GM19240 (cell line): ENCODE measurements at regions not wholly inside any gene's neighbourhood (a gene's known extent, or its start where the extent isn't known, plus 50 kb on each side); places are given as distances from the start of the nearest gene placed in this dataset.

Experiments
- DNase-seq: peaks from one replicate; pipeline ENCODE4 v3.0.0; 2011; ENCODE audit warnings: low spot score; ENCODE audit not compliant: insufficient read length

DNA sequence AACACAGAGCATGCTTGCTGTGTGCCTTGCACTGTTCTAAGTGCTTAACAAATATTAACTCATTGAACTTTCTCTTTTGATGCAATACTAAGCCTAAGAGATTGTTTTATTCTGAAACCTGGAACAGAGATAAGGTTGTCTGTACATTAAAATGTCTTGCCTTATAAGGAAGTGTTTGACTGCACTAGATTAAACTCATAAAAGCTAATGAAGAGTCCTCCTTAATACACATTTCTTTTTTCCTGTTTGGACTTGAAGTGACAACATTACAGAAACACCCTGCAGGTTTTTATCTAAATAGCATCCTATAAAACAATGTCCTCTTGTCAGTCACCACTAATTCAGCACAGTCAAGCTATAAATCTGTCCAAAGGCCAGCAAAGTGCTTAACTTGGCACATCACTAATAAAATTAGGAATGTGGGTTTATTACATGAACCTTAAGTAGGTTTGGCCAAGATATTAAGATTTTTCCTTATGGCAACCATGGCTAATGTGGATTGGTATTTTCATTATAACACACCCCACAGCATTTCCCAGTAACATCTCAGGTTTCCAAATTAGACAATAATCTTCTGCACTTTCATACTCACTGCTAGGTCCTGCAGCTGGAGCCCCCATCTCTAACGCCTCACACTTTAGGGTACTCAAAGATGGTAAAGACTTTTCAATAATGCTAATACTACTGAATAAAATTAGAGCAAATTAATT lies 389.7 kb downstream of the LMO4 start:
- DNase-seq: no peak

- DNase-seq: no peak
These were observed 391.0 kb downstream of the LMO4 start for GRCh38 chr1:87719658-87720057.

DNA sequence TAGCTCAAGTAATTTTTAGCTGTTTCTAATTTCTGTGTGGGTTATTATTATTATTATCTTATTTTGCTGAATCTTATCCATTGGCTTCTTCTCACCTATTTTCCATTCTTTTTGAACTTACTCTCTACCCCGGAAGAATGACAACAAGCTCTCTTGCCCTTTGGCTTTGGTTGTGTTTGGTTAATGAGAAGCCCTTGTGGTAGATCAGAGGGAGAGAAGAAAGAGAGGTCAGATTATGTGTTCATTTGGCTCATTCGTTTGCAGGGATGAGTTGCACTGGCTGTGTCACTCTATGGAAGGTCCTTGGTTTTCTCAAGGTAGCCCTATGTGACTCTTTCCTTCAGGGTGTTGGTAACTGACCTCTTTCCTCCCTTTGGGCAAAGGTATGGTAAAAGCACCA lies 391.9 kb downstream of the LMO4 start:
- no peak for DNase-seq

DNA sequence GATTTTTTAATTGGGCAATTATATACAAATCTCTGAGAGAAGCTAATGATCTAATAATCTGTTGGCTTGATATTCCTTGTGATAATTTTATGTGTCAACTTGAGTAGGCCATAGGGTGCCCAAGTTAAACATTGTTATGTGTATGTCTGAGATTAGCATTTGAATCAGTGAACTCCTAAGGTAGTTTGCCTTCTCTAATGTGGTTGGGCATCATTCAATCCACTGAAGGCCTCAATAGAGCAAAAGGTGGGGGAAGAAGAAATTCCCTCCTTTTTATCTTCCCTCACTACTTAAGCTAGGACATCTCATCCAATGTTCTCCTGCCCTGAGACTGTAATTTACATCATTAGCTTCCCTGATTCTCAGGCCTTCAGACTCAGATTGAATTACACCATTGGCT lies 394.5 kb downstream of the LMO4 start:
- DNase-seq: no peak

DNA sequence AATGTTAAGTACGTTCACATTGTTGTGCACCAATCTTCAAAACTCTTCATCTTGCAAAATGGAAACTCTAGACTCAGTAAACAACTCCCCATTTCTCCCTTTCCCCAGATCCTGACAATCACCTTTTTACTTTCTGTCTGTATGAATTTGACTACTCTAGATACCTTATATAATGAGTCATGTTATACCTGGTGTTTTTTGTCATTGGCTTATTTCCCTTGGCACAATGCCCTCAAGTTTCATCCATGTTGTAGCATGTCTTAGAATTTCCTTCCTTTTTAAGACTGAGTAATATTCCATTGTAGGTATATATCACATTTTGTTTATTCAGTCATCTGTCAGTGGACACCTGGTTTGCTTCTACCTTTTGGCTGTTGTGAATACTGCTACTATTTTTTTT lies 399.5 kb downstream of the LMO4 start:
- DNase-seq: no peak

DNA sequence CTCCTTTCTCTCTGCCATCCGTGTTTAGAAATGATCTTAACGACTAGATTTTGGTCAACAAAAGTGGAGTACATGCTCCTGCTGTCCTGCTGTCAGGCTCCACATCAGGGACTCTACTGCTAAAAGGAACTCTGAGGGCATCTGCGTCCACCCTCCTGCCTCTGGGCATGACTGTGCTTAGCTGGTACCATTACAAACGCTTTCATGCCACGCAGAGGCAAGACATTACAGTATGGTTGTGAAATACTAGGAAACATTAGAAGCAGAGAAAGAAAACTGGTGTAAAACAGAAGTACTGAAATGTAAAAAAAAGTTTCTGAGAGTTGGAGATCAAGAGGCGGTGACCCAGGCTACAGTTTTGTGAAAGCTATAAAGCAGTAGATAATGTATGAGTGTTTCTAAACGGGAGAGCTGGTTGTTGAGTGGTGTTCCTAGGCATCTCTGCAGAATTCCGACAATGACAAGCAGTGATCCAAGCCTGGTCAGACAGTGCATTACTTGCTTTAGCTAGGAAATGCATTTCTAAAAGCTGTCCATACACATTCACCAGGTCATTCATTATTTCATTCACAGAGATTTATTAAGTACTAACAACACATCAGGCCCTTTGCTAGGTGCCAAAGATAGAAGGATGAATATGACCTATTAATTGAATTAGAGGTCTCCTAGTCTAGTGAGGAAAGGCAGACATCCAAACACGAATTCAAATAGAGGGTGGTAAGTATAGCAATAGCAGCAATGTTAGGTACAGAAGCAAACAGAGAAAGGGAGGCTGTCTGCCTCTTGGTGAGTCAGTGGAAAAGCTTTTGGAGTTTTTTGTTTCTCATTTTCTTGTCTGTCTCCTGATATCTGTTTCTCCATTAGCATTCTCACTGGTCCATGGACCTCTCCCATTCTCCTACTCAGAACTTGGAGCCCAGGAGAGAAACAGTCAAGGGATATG lies 401.9 kb downstream of the LMO4 start:
- DNase-seq: no peak

GRCh38 chr1:87733386-87733785 lies 404.7 kb downstream of the LMO4 start:
- no peak for DNase-seq

DNA sequence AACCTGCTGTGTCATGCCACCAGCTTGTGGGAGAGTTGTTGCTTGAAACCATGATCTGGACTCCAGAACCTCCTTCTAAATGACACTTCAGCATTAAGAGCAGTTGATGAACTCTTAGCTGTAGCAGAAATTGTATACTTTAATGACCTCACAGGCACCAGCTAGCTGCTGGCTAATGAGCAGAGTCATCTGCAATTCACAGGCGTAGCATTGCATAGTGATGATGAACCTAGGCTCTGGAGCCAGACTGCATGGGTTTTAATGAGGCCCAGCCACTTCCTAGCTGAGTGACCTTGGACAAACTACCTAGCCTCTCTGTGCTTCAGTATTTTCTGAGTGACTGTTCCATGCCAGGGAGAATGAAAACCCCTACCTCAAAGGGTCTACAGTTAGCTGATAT lies 407.1 kb downstream of the LMO4 start:
- DNase-seq: no peak

GRCh38 chr1:87739141-87739540 lies 410.5 kb downstream of the LMO4 start:
- no peak for DNase-seq

GRCh38 chr1:87739704-87740103 lies 411.0 kb downstream of the LMO4 start:
- no peak for DNase-seq

DNA sequence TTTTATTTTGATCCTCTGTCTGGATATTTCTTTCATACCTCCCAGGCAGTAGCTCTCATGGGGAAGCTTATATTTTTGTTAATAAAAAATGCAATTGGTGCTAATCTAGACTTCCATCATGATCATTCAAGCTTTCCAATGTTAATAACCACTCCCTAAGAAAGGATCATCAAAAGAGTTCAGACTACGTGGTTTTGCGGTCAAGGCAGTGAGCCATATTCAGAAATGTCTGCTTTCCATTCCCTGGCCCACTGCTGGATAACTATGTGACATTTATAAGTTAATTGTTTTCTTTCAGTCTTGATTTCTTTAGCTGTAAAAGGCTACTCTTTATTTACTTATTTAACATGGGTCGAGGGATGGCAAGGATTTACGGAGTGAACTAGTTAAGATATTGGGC lies 414.6 kb downstream of the LMO4 start:
- no peak for DNase-seq

- DNase-seq: no peak
These were observed 415.4 kb downstream of the LMO4 start for GRCh38 chr1:87744056-87744455.

DNA sequence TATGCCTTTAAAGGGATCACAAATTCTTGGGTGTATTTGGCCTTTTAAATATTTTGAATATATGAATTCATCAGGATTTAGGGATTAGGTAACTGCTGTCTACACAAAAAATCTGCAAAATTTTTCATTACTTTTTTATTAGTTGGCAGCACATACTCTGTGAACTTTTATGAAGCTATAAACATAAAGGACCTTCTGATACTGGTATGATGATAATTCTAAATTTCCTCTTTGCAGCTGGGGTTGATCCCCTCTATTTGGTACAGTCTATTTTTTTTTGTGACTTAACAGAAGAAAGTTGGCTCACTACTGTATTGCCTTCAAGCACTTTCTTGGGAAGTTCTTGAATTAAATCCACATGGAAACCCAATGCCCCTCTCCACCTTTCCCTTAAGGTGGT lies 416.1 kb downstream of the LMO4 start:
- DNase-seq: no peak

DNA sequence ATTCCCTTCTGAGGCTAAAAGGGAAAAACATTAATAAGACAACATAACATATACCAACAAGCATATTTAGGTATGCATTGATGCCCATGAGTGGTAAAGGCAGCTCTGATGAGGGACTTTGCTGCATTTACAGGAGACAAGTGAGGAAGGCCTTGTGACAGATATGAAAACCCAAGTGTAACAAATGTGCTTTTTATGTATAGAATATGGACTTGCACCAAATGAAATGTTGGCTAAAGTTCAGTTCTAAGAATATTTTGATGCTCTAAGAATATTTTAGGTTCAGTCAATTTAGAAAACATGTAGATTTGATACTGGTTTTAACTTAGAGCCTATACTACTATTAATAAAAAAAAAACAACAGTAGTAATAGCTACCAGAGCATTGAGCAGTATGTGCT lies 424.7 kb downstream of the LMO4 start:
- DNase-seq: no peak

GRCh38 chr1:87754139-87754538 lies 425.5 kb downstream of the LMO4 start:
- no peak for DNase-seq

GRCh38 chr1:87757676-87758075 lies 429.0 kb downstream of the LMO4 start:
- no peak for DNase-seq

GRCh38 chr1:87759421-87760087 lies 430.9 kb downstream of the LMO4 start:
- no peak for DNase-seq

DNA sequence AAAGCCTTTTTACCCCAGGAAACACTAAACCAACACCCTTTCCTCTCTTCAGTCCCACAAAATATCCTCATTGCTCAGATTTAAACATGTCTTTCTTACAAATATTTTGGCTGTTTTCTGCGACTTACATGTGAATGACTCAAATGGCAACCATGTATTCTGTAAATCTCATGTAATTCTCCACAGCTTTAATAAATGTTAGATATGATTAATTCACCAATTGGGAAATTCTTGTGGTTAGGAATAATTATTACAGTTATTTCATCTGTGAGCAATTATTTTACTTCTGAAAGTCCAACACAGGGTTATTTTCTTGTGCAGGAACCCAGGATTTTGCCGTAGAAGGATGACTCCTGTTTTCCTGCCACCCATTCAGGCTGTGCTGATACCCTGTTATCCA lies 431.5 kb downstream of the LMO4 start:
- DNase-seq: no peak

GRCh38 chr1:87760654-87761053 lies 432.0 kb downstream of the LMO4 start:
- DNase-seq: no peak

DNA sequence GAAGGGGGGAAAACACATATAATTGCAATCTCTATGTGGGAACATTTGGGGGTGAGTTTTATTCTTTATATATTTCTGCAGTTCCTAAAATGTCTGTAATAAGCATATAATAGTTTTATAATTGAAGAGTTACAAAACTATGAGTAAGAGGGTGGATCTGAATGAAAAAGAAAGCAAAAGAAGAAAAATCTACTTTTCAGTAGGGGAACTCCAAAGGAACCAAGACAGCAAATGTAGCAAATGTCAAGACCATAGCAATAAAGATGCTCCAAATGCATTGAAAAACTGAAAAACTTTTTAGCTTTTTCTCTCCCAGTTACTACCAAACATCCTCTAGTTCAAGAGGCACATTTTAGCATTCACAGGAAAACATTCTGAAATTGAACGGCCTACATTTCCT lies 434.8 kb downstream of the LMO4 start:
- DNase-seq: no peak

GRCh38 chr1:87765057-87765680 lies 436.5 kb downstream of the LMO4 start:
- DNase-seq: no peak

DNA sequence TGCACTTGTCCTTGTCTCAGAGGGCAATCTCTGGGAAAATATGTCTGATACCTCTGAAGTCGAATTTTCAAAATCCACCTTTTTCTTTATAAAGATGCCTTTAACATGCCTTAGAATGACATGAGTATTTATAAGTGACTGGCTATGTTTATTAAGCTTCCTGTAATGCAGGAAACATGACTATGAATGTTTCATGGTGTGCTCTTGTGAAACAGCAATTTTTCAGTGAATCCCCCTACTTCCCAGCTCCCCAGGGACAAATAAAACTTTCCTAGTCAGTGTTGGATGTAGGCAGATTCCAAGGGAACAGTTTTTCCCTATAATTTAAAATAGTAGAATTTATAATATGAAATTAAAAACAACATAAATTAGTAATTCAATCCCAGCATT lies 437.0 kb downstream of the LMO4 start:
- DNase-seq: no peak
